HS-5 (cell line): ENCODE measurements at regions not wholly inside any gene's neighbourhood (a gene's known extent, or its start where the extent isn't known, plus 50 kb on each side); places are given as distances from the start of the nearest gene placed in this dataset.
"Not testable (repeated sequence)": the region's sequence is repeated elsewhere in the genome, so short reads cannot be mapped to it uniquely, and the experiment has no call there.

ENCODE experiments used
- DNase-seq: peaks from one replicate; pipeline ENCODE4 v3.0.0-alpha.2; 2012; ENCODE audit warnings: low read depth

- no peak for DNase-seq
Measured at GRCh38 chr4:42205541-42205940, 53.1 kb upstream of the BEND4 start.

GRCh38 chr4:42216664-42217063, 64.2 kb upstream of the BEND4 start:
- no peak for DNase-seq

- no peak for DNase-seq
Measured at GRCh38 chr4:42225286-42225685, 72.8 kb upstream of the BEND4 start.

- no peak for DNase-seq
Measured at GRCh38 chr4:42234817-42235216, 82.4 kb upstream of the BEND4 start.

- DNase-seq, result no peak
Measured at GRCh38 chr4:42235304-42236021, 83.0 kb upstream of the BEND4 start.

GRCh38 chr4:42237010-42237409, 84.6 kb upstream of the BEND4 start:
- no peak for DNase-seq

- DNase-seq, result no peak
Measured at GRCh38 chr4:42237451-42237850, 85.0 kb upstream of the BEND4 start.

GRCh38 chr4:42248972-42249371, 96.5 kb upstream of the BEND4 start:
- no peak for DNase-seq

- DNase-seq, result no peak
Measured at GRCh38 chr4:42252315-42252714, 99.9 kb upstream of the BEND4 start.

GRCh38 chr4:42257645-42258044, 105.2 kb upstream of the BEND4 start:
- DNase-seq, result not testable (repeated sequence)

GRCh38 chr4:42262701-42263490, 110.4 kb upstream of the BEND4 start:
- DNase-seq, result no peak

GRCh38 chr4:42265782-42266602, 113.5 kb upstream of the BEND4 start:
- DNase-seq, result no peak

- DNase-seq, result no peak
Measured at GRCh38 chr4:42267724-42268123, 115.3 kb upstream of the BEND4 start.

- DNase-seq, result no peak
Measured at GRCh38 chr4:42268824-42269223, 116.4 kb upstream of the BEND4 start.

- no peak for DNase-seq
Measured at GRCh38 chr4:42271096-42271495, 118.6 kb upstream of the BEND4 start.

GRCh38 chr4:42277291-42277690, 120.0 kb upstream of the SHISA3 start:
- DNase-seq, result no peak

GRCh38 chr4:42278709-42279324, 118.5 kb upstream of the SHISA3 start:
- no peak for DNase-seq

- no peak for DNase-seq
Measured at GRCh38 chr4:42280327-42281095, 116.8 kb upstream of the SHISA3 start.

GRCh38 chr4:42281324-42282020, 115.8 kb upstream of the SHISA3 start:
- no peak for DNase-seq

- DNase-seq, result peak; percentile 41
Measured at GRCh38 chr4:42282081-42282901, 115.0 kb upstream of the SHISA3 start.
